Smooth muscle cell (in vitro differentiated cells): ENCODE measurements at regions not wholly inside any gene's neighbourhood (a gene's known extent, or its start where the extent isn't known, plus 50 kb on each side); places are given as distances from the start of the nearest gene placed in this dataset.

Source experiments
- DNase-seq: peaks from one replicate; lab custom pipeline; 2025; ENCODE audit not compliant: unreplicated experiment; lab: John Stamatoyannopoulos, UW
- H2AFZ ChIP-seq: fragments of 200-600 bp; sonication (generic); 2 replicates; pipeline ENCODE4 v1.6.0; 2016; ENCODE audit warnings: antibody characterized with exemption, low read depth, mild to moderate bottlenecking
- H3F3A ChIP-seq: fragments of 200-600 bp; sonication (generic); 2 replicates; pipeline ENCODE4 v1.6.0; 2017; ENCODE audit warnings: antibody characterized with exemption, low read depth
- H3K27ac ChIP-seq: fragments of 200-600 bp; sonication (generic); 2 replicates; pipeline ENCODE4 v1.5.1; 2016; ENCODE audit warnings: low read depth, mild to moderate bottlenecking
- H3K27me3 ChIP-seq: fragments of 200-600 bp; sonication (generic); 2 replicates; pipeline ENCODE4 v1.6.1; 2016; ENCODE audit warnings: low read depth, mild to moderate bottlenecking
- H3K36me3 ChIP-seq: fragments of 200-600 bp; sonication (generic); 2 replicates; pipeline ENCODE4 v1.5.1; 2016; ENCODE audit warnings: low read depth
- H3K4me1 ChIP-seq: fragments of 200-600 bp; sonication (generic); 2 replicates; pipeline ENCODE4 v1.5.1; 2016; ENCODE audit warnings: low read depth
- H3K4me2 ChIP-seq: fragments of 200-600 bp; sonication (generic); 2 replicates; pipeline ENCODE4 v1.6.0; 2016; ENCODE audit warnings: mild to moderate bottlenecking
- H3K4me3 ChIP-seq: fragments of 200-600 bp; sonication (generic); 2 replicates; pipeline ENCODE4 v1.5.1; 2016; ENCODE audit warnings: mild to moderate bottlenecking
- H3K79me2 ChIP-seq: fragments of 200-600 bp; sonication (generic); 2 replicates; pipeline ENCODE4 v1.6.0; 2016; ENCODE audit warnings: low read depth, mild to moderate bottlenecking
- H3K9ac ChIP-seq: fragments of 200-600 bp; sonication (generic); 2 replicates; pipeline ENCODE4 v1.6.0; 2016; ENCODE audit warnings: low read depth
- H3K9me3 ChIP-seq: fragments of 200-600 bp; sonication (generic); replicated peaks from 2 replicates; pipeline ENCODE4 v1.5.1; 2016; ENCODE audit warnings: low read depth
- H4K20me1 ChIP-seq: fragments of 200-600 bp; sonication (generic); 2 replicates; pipeline ENCODE4 v1.6.0; 2016; ENCODE audit warnings: low read depth
- WGBS: methylation state at CpG from one replicate; pipeline ENCODE4 v1.1.7; 2016; ENCODE audit warnings: low lambda C conversion rate; 5-methylcytosine and 5-hydroxymethylcytosine counted together
- TF ChIP-seq, protein P1 (sequence below): fragments of 200-600 bp; sonication (generic); IDR thresholded peaks from 2 replicates; pipeline ENCODE4 v1.5.1; 2017; ENCODE audit warnings: borderline replicate concordance, mild to moderate bottlenecking, antibody characterized with exemption; ENCODE audit not compliant: insufficient read depth, poor library complexity, severe bottlenecking

DNA sequence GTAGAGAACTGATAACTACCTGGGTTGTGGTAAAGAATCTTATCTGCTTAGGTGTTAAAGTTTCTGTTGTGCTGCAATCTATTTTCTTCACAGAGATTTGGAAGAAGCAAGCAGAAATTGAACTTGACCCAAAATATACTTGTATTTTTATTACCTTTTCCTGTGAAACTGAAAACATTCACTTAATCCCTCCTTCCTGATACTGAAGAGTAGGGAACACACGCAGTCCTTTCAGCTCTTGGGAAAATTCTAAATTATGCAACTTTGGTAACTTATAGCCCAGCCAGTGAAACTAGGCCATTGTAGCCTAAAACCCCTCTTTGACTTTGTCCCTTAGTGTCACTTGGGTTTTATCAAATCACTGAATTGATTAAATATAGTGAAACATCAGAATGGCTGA lies 128.4 kb upstream of the MEIS1 start:
- no peaks in the 10 kb centered on the region for H3K36me3 ChIP-seq
- no peak for DNase-seq
- H3K4me2 ChIP-seq, result no peak overlapping the region
- no peaks in the 10 kb centered on the region for H3F3A ChIP-seq
- 47% methylated on average over 1 of the region's 1 CpG for WGBS
- no peak overlapping the region for H2AFZ ChIP-seq
- H3K9ac ChIP-seq, result no peak overlapping the region
- H3K4me1 ChIP-seq, result no peaks in the 10 kb centered on the region
- no peak overlapping the region for H3K27ac ChIP-seq
- no peaks in the 10 kb centered on the region for H3K27me3 ChIP-seq
- no peak overlapping the region for H3K4me3 ChIP-seq
- H3K79me2 ChIP-seq, result no peaks in the 10 kb centered on the region
- TF ChIP-seq, protein P1, sequence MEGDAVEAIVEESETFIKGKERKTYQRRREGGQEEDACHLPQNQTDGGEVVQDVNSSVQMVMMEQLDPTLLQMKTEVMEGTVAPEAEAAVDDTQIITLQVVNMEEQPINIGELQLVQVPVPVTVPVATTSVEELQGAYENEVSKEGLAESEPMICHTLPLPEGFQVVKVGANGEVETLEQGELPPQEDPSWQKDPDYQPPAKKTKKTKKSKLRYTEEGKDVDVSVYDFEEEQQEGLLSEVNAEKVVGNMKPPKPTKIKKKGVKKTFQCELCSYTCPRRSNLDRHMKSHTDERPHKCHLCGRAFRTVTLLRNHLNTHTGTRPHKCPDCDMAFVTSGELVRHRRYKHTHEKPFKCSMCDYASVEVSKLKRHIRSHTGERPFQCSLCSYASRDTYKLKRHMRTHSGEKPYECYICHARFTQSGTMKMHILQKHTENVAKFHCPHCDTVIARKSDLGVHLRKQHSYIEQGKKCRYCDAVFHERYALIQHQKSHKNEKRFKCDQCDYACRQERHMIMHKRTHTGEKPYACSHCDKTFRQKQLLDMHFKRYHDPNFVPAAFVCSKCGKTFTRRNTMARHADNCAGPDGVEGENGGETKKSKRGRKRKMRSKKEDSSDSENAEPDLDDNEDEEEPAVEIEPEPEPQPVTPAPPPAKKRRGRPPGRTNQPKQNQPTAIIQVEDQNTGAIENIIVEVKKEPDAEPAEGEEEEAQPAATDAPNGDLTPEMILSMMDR, result no peak
- no peaks in the 10 kb centered on the region for H4K20me1 ChIP-seq
- H3K9me3 ChIP-seq, result no peaks in the 10 kb centered on the region

DNA sequence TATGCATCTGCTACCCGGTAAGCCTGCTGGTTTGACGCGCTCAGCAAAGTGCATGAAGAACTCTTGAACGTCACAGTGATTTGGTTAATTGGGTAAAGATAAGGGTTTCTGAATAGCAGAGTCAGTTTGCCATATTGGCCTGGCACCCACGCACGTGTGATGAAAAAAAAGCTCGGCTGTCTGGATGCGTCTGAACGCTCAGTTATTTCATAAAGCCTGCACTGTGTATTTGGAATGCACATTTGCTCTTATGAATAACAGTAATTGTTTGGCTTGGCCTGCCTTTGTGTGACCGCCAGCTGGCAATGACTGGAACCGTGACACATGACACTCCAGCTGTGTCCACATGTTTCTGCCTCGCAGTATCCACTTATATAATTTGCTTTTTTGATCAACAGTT lies 129.2 kb upstream of the MEIS1 start:
- 38% methylated on average over 12 of the region's 12 CpGs for WGBS
- Histone ChIP-seq H4K20me1 (no peaks in the 10 kb centered on the region), H3K27me3 (no peaks in the 10 kb centered on the region), H3K9me3 (no peaks in the 10 kb centered on the region), H3K27ac (no peak overlapping the region), H3K36me3 (no peaks in the 10 kb centered on the region), H2AFZ (no peak overlapping the region), H3F3A (no peaks in the 10 kb centered on the region), H3K4me2 (no peak overlapping the region), H3K9ac (no peak overlapping the region), H3K4me3 (no peak overlapping the region), H3K4me1 (no peaks in the 10 kb centered on the region), H3K79me2 (no peaks in the 10 kb centered on the region)
- DNase-seq, result no peak
- TF ChIP-seq, protein P1, result no peak

DNA sequence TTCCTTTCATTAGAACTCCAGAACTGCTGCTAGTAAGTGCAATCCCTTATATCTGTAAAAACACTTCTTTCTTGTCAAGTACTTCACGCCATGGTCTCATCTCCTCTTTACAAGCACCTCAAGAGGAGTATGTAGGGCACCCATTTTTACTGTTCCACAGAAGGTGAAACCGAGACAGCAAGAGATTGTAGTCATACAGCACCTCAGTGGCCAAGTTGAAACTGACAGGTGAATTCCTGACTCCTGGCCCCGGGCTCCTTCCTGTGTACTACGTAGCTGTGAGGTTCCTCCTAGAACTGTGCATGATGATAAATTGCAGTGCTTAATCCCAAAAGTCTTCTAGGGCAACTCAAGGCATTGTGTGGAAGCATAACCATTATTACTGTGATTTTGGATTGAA lies 131.5 kb upstream of the MEIS1 start:
- Histone ChIP-seq H3K36me3 (no peaks in the 10 kb centered on the region), H3K4me2 (no peak overlapping the region), H3K4me1 (no peaks in the 10 kb centered on the region), H3K9me3 (no peaks in the 10 kb centered on the region), H4K20me1 (no peaks in the 10 kb centered on the region), H3F3A (no peaks in the 10 kb centered on the region), H3K27me3 (no peaks in the 10 kb centered on the region), H3K9ac (no peak overlapping the region), H2AFZ (no peak overlapping the region), H3K79me2 (no peaks in the 10 kb centered on the region), H3K4me3 (no peak overlapping the region), H3K27ac (no peak overlapping the region)
- DNase-seq, result no peak
- WGBS, result 92% methylated on average over 4 of the region's 4 CpGs
- TF ChIP-seq, protein P1, result no peak

DNA sequence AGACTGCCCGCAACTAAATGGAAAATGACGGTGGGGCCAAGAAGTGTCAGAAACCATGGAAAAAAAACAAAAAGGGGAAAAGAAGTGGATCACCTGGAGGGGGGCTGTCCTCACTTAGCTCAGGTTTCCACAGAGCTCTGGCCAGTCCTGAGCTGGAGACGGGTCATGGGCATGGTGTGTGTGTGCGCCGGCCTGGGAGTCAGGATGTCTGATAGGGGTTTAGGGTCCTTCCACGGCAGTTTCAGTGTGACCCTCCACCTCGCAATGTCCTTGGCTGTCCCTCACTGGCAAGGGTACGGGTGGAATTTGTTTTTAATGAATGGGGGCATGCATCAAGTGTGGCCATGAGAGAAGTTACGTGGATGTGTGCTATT lies 133.2 kb upstream of the MEIS1 start:
- H3F3A ChIP-seq, result no peaks in the 10 kb centered on the region
- WGBS, result 93% methylated on average over 9 of the region's 9 CpGs
- no peak overlapping the region for H3K4me2 ChIP-seq
- no peak overlapping the region for H3K9ac ChIP-seq
- no peaks in the 10 kb centered on the region for H3K9me3 ChIP-seq
- no peak overlapping the region for H2AFZ ChIP-seq
- no peaks in the 10 kb centered on the region for H3K4me1 ChIP-seq
- H3K27ac ChIP-seq, result no peak overlapping the region
- no peaks in the 10 kb centered on the region for H3K36me3 ChIP-seq
- no peak for DNase-seq
- no peak overlapping the region for H3K4me3 ChIP-seq
- no peaks in the 10 kb centered on the region for H4K20me1 ChIP-seq
- no peaks in the 10 kb centered on the region for H3K27me3 ChIP-seq
- TF ChIP-seq, protein P1, result no peak
- no peaks in the 10 kb centered on the region for H3K79me2 ChIP-seq
